Occipital lobe (tissue), 1 donor: ENCODE measurements at regions not wholly inside any gene's neighbourhood (a gene's known extent, or its start where the extent isn't known, plus 50 kb on each side); places are given as distances from the start of the nearest gene placed in this dataset.
"Not testable (repeated sequence)": the region's sequence is repeated elsewhere in the genome, so short reads cannot be mapped to it uniquely, and the experiment has no call there.

Experiments used
- DNase-seq: peaks from one replicate; lab custom pipeline; 2025; lab: John Stamatoyannopoulos, UW

GRCh38 chr1:55789466-55789865 is 574.3 kb upstream of the USP24 start:
- DNase-seq, result no peak

- no peak for DNase-seq
These were observed 571.2 kb upstream of the USP24 start for GRCh38 chr1:55786396-55786795.

GRCh38 chr1:55784941-55785450 is 569.8 kb upstream of the USP24 start:
- not testable (repeated sequence) for DNase-seq

GRCh38 chr1:55781944-55782482 is 566.8 kb upstream of the USP24 start:
- no peak for DNase-seq

GRCh38 chr1:55781003-55781402 is 565.8 kb upstream of the USP24 start:
- no peak for DNase-seq

- no peak for DNase-seq
These were observed 562.4 kb upstream of the USP24 start for GRCh38 chr1:55777545-55777944.

GRCh38 chr1:55775007-55775406 is 559.8 kb upstream of the USP24 start:
- DNase-seq, result no peak

- DNase-seq, result no peak
These were observed 559.3 kb upstream of the USP24 start for GRCh38 chr1:55774446-55774845.

- no peak for DNase-seq
These were observed 558.2 kb upstream of the USP24 start for GRCh38 chr1:55773211-55773940.

- DNase-seq, result no peak
These were observed 553.3 kb upstream of the USP24 start for GRCh38 chr1:55768327-55768952.

GRCh38 chr1:55767171-55767570 is 552.0 kb upstream of the USP24 start:
- no peak for DNase-seq

GRCh38 chr1:55765505-55765904 is 550.3 kb upstream of the USP24 start:
- DNase-seq, result not testable (repeated sequence)

- no peak for DNase-seq
These were observed 536.6 kb upstream of the USP24 start for GRCh38 chr1:55751776-55752175.

- no peak for DNase-seq
These were observed 535.4 kb upstream of the USP24 start for GRCh38 chr1:55750628-55750995.

GRCh38 chr1:55749975-55750627 is 534.9 kb upstream of the USP24 start:
- no peak for DNase-seq

- DNase-seq, result no peak
These were observed 532.3 kb upstream of the USP24 start for GRCh38 chr1:55747408-55747841.

- DNase-seq, result no peak
These were observed 531.5 kb upstream of the USP24 start for GRCh38 chr1:55746710-55747109.

- DNase-seq, result no peak
These were observed 526.4 kb upstream of the USP24 start for GRCh38 chr1:55741516-55741915.

GRCh38 chr1:55735106-55735505 is 519.9 kb upstream of the USP24 start:
- no peak for DNase-seq

GRCh38 chr1:55726994-55727393 is 511.8 kb upstream of the USP24 start:
- DNase-seq, result no peak

- DNase-seq, result no peak
These were observed 510.2 kb upstream of the USP24 start for GRCh38 chr1:55725378-55725777.
